ENCODE measurements at regions not wholly inside any gene's neighbourhood (a gene's known extent, or its start where the extent isn't known, plus 50 kb on each side); places are given as distances from the start of the nearest gene placed in this dataset.

- DNase-seq (ENCODE audit: low read depth), result no peak
- no peak for TF ChIP-seq CTCF (IDR thresholded peaks at IDR 0.05; ENCODE audit: insufficient read depth, low read depth, low read length, missing control alignments)
- no peak overlapping the region for H3K4me3 ChIP-seq (ENCODE audit: low read length)
Measured at GRCh38 chr9:85291266-85291665, 450.5 kb downstream of the AGTPBP1 start.

GRCh38 chr9:85290019-85290418 lies 451.7 kb downstream of the AGTPBP1 start:
- no peak for TF ChIP-seq CTCF (IDR thresholded peaks at IDR 0.05; ENCODE audit: insufficient read depth, low read depth, low read length, missing control alignments)
- DNase-seq (ENCODE audit: low read depth), result no peak
- H3K4me3 ChIP-seq (ENCODE audit: low read length), result no peak overlapping the region

GRCh38 chr9:85289142-85289541 lies 452.6 kb downstream of the AGTPBP1 start:
- no peak for TF ChIP-seq CTCF (IDR thresholded peaks at IDR 0.05; ENCODE audit: insufficient read depth, low read depth, low read length, missing control alignments)
- H3K4me3 ChIP-seq (ENCODE audit: low read length), result no peak overlapping the region
- no peak for DNase-seq (ENCODE audit: low read depth)

- no peak for TF ChIP-seq CTCF (IDR thresholded peaks at IDR 0.05; ENCODE audit: insufficient read depth, low read depth, low read length, missing control alignments)
Measured at GRCh38 chr9:85283421-85283820, 458.3 kb downstream of the AGTPBP1 start.

GRCh38 chr9:85278769-85279168 lies 463.0 kb downstream of the AGTPBP1 start:
- no peak overlapping the region for H3K4me3 ChIP-seq (ENCODE audit: low read length)
- DNase-seq (ENCODE audit: low read depth), result no peak
- TF ChIP-seq CTCF (IDR thresholded peaks at IDR 0.05; ENCODE audit: insufficient read depth, low read depth, low read length, missing control alignments), result no peak

More at GRCh38 chr9:85283421-85283820, 458.3 kb downstream of the AGTPBP1 start:
- H3K4me3 ChIP-seq (ENCODE audit: low read length), result no peak overlapping the region
- no peak for DNase-seq (ENCODE audit: low read depth)

- no peak for DNase-seq (ENCODE audit: low read depth)
- no peak for TF ChIP-seq CTCF (IDR thresholded peaks at IDR 0.05; ENCODE audit: insufficient read depth, low read depth, low read length, missing control alignments)
- H3K4me3 ChIP-seq (ENCODE audit: low read length), result no peak overlapping the region
Measured at GRCh38 chr9:85276741-85277140, 465.0 kb downstream of the AGTPBP1 start.

- H3K4me3 ChIP-seq (ENCODE audit: low read length), result no peak overlapping the region
- DNase-seq (ENCODE audit: low read depth), result no peak
Measured at GRCh38 chr9:85269811-85270210, 471.9 kb downstream of the AGTPBP1 start.

More at GRCh38 chr9:85269811-85270210, 471.9 kb downstream of the AGTPBP1 start:
- TF ChIP-seq CTCF (IDR thresholded peaks at IDR 0.05; ENCODE audit: insufficient read depth, low read depth, low read length, missing control alignments), result no peak

Data from epithelial cell of esophagus (primary cell).